WTC11 (cell line): ENCODE measurements at regions not wholly inside any gene's neighbourhood (a gene's known extent, or its start where the extent isn't known, plus 50 kb on each side); places are given as distances from the start of the nearest gene placed in this dataset.

Source experiments
- ATAC-seq: fragments of 200-7000 bp; cut with Tn5 transposase; 2 replicates; pipeline ENCODE4 v1.10.0; 2021; ENCODE audit warnings: mild to moderate bottlenecking, moderate library complexity
- CTCF ChIA-PET: fragments of 300-600 bp; sonication (Branson Sonifier 250); formaldehyde crosslinking; loops from one replicate; lab custom pipeline; 2021; ENCODE audit warnings: antibody characterized with exemption; lab: Charles Lee
- POLR2A ChIA-PET: fragments of 350-600 bp; sonication (Branson Sonifier 250); formaldehyde crosslinking; loops from one replicate; lab custom pipeline; 2021; ENCODE audit warnings: antibody characterized with exemption; lab: Charles Lee
- DNase-seq: peaks from one replicate; pipeline ENCODE4 v3.0.0; 2021; ENCODE audit warnings: low spot score
- H3K27ac Mint-ChIP-seq: 2 replicates; pipeline ENCODE4 v1.8.0; 2021; ENCODE audit warnings: mixed read lengths
- H3K27me3 Mint-ChIP-seq: 2 replicates; pipeline ENCODE4 v1.8.0; 2021; ENCODE audit warnings: low read depth, mild to moderate bottlenecking, moderate library complexity, mixed read lengths
- H3K36me3 Mint-ChIP-seq: 2 replicates; pipeline ENCODE4 v1.8.0; 2021; ENCODE audit warnings: mixed read lengths
- H3K4me1 Mint-ChIP-seq: 2 replicates; pipeline ENCODE4 v1.8.0; 2022; ENCODE audit warnings: mixed read lengths
- H3K4me3 Mint-ChIP-seq: 2 replicates; pipeline ENCODE4 v1.8.0; 2021; ENCODE audit warnings: mild to moderate bottlenecking, moderate library complexity, mixed read lengths
- H3K9me3 Mint-ChIP-seq: 2 replicates; pipeline ENCODE4 v1.8.0; 2021; ENCODE audit warnings: mixed read lengths
- CBFB ChIP-seq: sonication (generic); formaldehyde crosslinking; IDR thresholded peaks from 2 replicates; pipeline ENCODE4 v1.8.1; 2022; ENCODE audit warnings: mild to moderate bottlenecking, low read depth, missing genetic modification reagents
- CREB1 ChIP-seq: sonication (generic); formaldehyde crosslinking; IDR thresholded peaks from 2 replicates; pipeline ENCODE4 v1.8.0; 2023; ENCODE audit warnings: mild to moderate bottlenecking, missing genetic modification reagents
- E2F1 ChIP-seq: sonication (generic); formaldehyde crosslinking; IDR thresholded peaks from 2 replicates; pipeline ENCODE4 v1.8.0; 2022; ENCODE audit warnings: mild to moderate bottlenecking, missing genetic modification reagents
- ELF4 ChIP-seq: sonication (generic); formaldehyde crosslinking; IDR thresholded peaks from 2 replicates; pipeline ENCODE4 v1.8.1; 2022; ENCODE audit warnings: low read depth, mild to moderate bottlenecking, moderate library complexity, missing genetic modification reagents
- ERG ChIP-seq: fragments of 250-450 bp; sonication (Bioruptor Pico); IDR thresholded peaks from 2 replicates; pipeline ENCODE4 v1.8.0; 2021; ENCODE audit warnings: mild to moderate bottlenecking
- FOXK1 ChIP-seq: sonication (generic); formaldehyde crosslinking; IDR thresholded peaks from 2 replicates; pipeline ENCODE4 v1.8.0; 2022; ENCODE audit warnings: mild to moderate bottlenecking, moderate library complexity, missing genetic modification reagents
- GABPB1 ChIP-seq: sonication (generic); formaldehyde crosslinking; IDR thresholded peaks from 2 replicates; pipeline ENCODE4 v1.8.1; 2023; ENCODE audit warnings: mild to moderate bottlenecking, missing genetic modification reagents
- MAX ChIP-seq: sonication (generic); formaldehyde crosslinking; IDR thresholded peaks from 2 replicates; pipeline ENCODE4 v1.8.0; 2022; ENCODE audit warnings: mild to moderate bottlenecking, missing genetic modification reagents
- MXD4 ChIP-seq: fragments of 250-450 bp; sonication (Bioruptor Pico); IDR thresholded peaks from 2 replicates; pipeline ENCODE4 v1.8.0; 2021; ENCODE audit warnings: mild to moderate bottlenecking, moderate library complexity, borderline replicate concordance
- NFE2L1 ChIP-seq: sonication (generic); formaldehyde crosslinking; IDR thresholded peaks from 2 replicates; pipeline ENCODE4 v1.8.1; 2023; ENCODE audit warnings: missing genetic modification reagents
- NR1H2 ChIP-seq: sonication (generic); formaldehyde crosslinking; IDR thresholded peaks from 2 replicates; pipeline ENCODE4 v1.9.0; 2021; ENCODE audit warnings: mild to moderate bottlenecking, moderate library complexity, missing genetic modification reagents
- NR3C1 ChIP-seq: sonication (generic); formaldehyde crosslinking; conservative IDR thresholded peaks from 2 replicates; pipeline ENCODE4 v1.8.1; 2023; ENCODE audit warnings: low read depth, mild to moderate bottlenecking, missing genetic modification reagents
- PRRX2 ChIP-seq: fragments of 250-450 bp; sonication (Bioruptor Pico); IDR thresholded peaks from 2 replicates; pipeline ENCODE4 v1.8.0; 2021; ENCODE audit warnings: mild to moderate bottlenecking
- SMAD4 ChIP-seq: sonication (generic); formaldehyde crosslinking; IDR thresholded peaks from 2 replicates; pipeline ENCODE4 v1.8.0; 2022; ENCODE audit warnings: mild to moderate bottlenecking, missing genetic modification reagents
- STAT6 ChIP-seq: sonication (generic); formaldehyde crosslinking; conservative IDR thresholded peaks from 2 replicates; pipeline ENCODE4 v1.8.1; 2023; ENCODE audit warnings: mild to moderate bottlenecking, low read depth, missing genetic modification reagents, moderate library complexity
- TCF7 ChIP-seq: sonication (generic); formaldehyde crosslinking; IDR thresholded peaks from 2 replicates; pipeline ENCODE4 v1.8.0; 2022; ENCODE audit warnings: mild to moderate bottlenecking, low read depth, missing genetic modification reagents, moderate library complexity
- USF1 ChIP-seq: sonication (generic); formaldehyde crosslinking; IDR thresholded peaks from 2 replicates; pipeline ENCODE4 v1.8.0; 2022; ENCODE audit warnings: mild to moderate bottlenecking, missing genetic modification reagents
- ZNF281 ChIP-seq: sonication (generic); formaldehyde crosslinking; IDR thresholded peaks from 2 replicates; pipeline ENCODE4 v1.8.0; 2023; ENCODE audit warnings: mild to moderate bottlenecking, missing genetic modification reagents
- ZNF671 ChIP-seq: fragments of 250-450 bp; sonication (Bioruptor Pico); IDR thresholded peaks from 2 replicates; pipeline ENCODE4 v1.8.0; 2021; ENCODE audit warnings: mild to moderate bottlenecking

- ChIA-PET CTCF (no interaction called here), POLR2A (no interaction called here)
- no peaks in the 10 kb centered on the region for H3K27me3 Mint-ChIP-seq
- H3K9me3 Mint-ChIP-seq: peaks cover 20% of the 10 kb centered on the region
- ATAC-seq: no peak
- H3K4me1 Mint-ChIP-seq: no peaks in the 10 kb centered on the region
- DNase-seq: no peak
- no peaks in the 10 kb centered on the region for H3K36me3 Mint-ChIP-seq
- no peak overlapping the region for H3K4me3 Mint-ChIP-seq
- H3K27ac Mint-ChIP-seq: no peak overlapping the region
- TF ChIP-seq PRRX2 (CRISPR knock-in tag): no peak
- TF ChIP-seq GABPB1: no peak
- TF ChIP-seq STAT6 (CRISPR knock-in tag): no peak
- no peak for TF ChIP-seq USF1 (CRISPR knock-in tag)
- no peak for TF ChIP-seq NR3C1 (CRISPR knock-in tag)
- TF ChIP-seq NFE2L1: no peak
- TF ChIP-seq SMAD4 (CRISPR knock-in tag): no peak
- TF ChIP-seq CREB1 (CRISPR knock-in tag): no peak
- no peak for TF ChIP-seq E2F1 (CRISPR knock-in tag)
- TF ChIP-seq ELF4 (CRISPR knock-in tag): no peak
- no peak for TF ChIP-seq MXD4 (CRISPR knock-in tag)
- TF ChIP-seq ERG (CRISPR knock-in tag): no peak
- no peak for TF ChIP-seq CBFB
- TF ChIP-seq ZNF671 (CRISPR knock-in tag): no peak
- no peak for TF ChIP-seq NR1H2 (CRISPR knock-in tag)
- no peak for TF ChIP-seq ZNF281 (CRISPR knock-in tag)
- no peak for TF ChIP-seq FOXK1
- TF ChIP-seq, all 79 proteins: peak for 0
Observed at GRCh38 chr2:103615611-103616105, 853.8 kb downstream of the TMEM182 start.

GRCh38 chr2:103616891-103617290, 855.1 kb downstream of the TMEM182 start:
- ATAC-seq (no peak), DNase-seq (no peak)
- TF ChIP-seq MAX (CRISPR knock-in tag) (no peak), CBFB (no peak), TCF7 (no peak)
- H3K4me1 Mint-ChIP-seq: no peaks in the 10 kb centered on the region
- ChIA-PET POLR2A (no interaction called here), CTCF (no interaction called here)
- peaks cover 11% of the 10 kb centered on the region for H3K36me3 Mint-ChIP-seq
- no peaks in the 10 kb centered on the region for H3K27me3 Mint-ChIP-seq
- no peak overlapping the region for H3K4me3 Mint-ChIP-seq
- no peak overlapping the region for H3K27ac Mint-ChIP-seq
- H3K9me3 Mint-ChIP-seq: peaks cover 32% of the 10 kb centered on the region
